Astrocyte of the cerebellum (primary cell): ENCODE measurements at regions not wholly inside any gene's neighbourhood (a gene's known extent, or its start where the extent isn't known, plus 50 kb on each side); places are given as distances from the start of the nearest gene placed in this dataset.

ENCODE experiments used
- DNase-seq: peaks from one replicate; pipeline ENCODE4 v3.0.0-alpha.2; 2011; ENCODE audit warnings: low read depth
- H3K4me3 ChIP-seq: 2 replicates; pipeline ENCODE4 v1.5.1; 2011; ENCODE audit warnings: mild to moderate bottlenecking, low read depth, low read length, moderate library complexity
- CTCF ChIP-seq: IDR thresholded peaks from 2 replicates; pipeline ENCODE4 v1.5.1; 2012; ENCODE audit warnings: low read length, low read depth, moderate library complexity, mild to moderate bottlenecking; ENCODE audit errors: missing control alignments
- in situ Hi-C: cut with HindIII; loops from 2 replicates; pipeline ENCODE4 v1.10.0; 2017; ENCODE audit warnings: low sequenced_read_pairs

GRCh38 chr5:152622628-152623027, 217.5 kb upstream of the NMUR2 start:
- TF ChIP-seq CTCF, result no peak
- DNase-seq, result no peak
- in situ Hi-C loops, result no loop called here
- H3K4me3 ChIP-seq, result no peak overlapping the region

GRCh38 chr5:152623951-152624350, 218.9 kb upstream of the NMUR2 start:
- DNase-seq, result no peak
- TF ChIP-seq CTCF, result no peak
- H3K4me3 ChIP-seq, result no peak overlapping the region
- in situ Hi-C loops, result no loop called here

- TF ChIP-seq CTCF, result no peak
- H3K4me3 ChIP-seq, result no peak overlapping the region
- DNase-seq, result no peak
- in situ Hi-C loops, result no loop called here
These were observed 220.6 kb upstream of the NMUR2 start for GRCh38 chr5:152625696-152626095.

GRCh38 chr5:152631221-152631620, 226.1 kb upstream of the NMUR2 start:
- no peak for DNase-seq
- no peak for TF ChIP-seq CTCF

DNA sequence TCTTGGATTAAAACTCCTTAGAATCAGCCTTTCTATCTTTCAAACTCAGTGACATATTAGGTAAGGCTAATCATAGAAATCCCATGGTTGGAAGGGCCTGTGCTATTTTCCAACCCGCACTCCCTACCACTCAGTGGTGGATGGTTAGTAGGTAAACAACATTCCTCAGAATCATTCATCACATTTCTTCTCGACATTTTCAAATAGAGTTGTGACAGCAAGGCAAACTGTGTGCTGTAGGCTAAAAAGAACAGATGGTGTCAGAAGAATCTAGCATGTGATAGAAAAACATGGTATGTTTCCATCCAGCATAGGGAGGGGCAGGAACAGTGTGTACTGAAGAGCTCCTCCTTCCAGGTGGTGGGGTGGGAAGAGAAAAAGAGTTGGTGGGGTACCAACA, 227.3 kb upstream of the NMUR2 start:
- TF ChIP-seq CTCF, result no peak
- H3K4me3 ChIP-seq, result no peak overlapping the region
- in situ Hi-C loops, result no loop called here
- no peak for DNase-seq

More at GRCh38 chr5:152631221-152631620, 226.1 kb upstream of the NMUR2 start:
- in situ Hi-C loops, result no loop called here
- H3K4me3 ChIP-seq, result no peak overlapping the region

- no peak overlapping the region for H3K4me3 ChIP-seq
- TF ChIP-seq CTCF, result no peak
- in situ Hi-C loops, result no loop called here
- DNase-seq, result no peak
These were observed 229.5 kb upstream of the NMUR2 start for GRCh38 chr5:152634586-152634985.
